SK-N-SH (cell line): ENCODE measurements at regions not wholly inside any gene's neighbourhood (a gene's known extent, or its start where the extent isn't known, plus 50 kb on each side); places are given as distances from the start of the nearest gene placed in this dataset.

Source experiments
- CTCF ChIA-PET: fragments of 300-600, 350-600 bp; formaldehyde crosslinking; extraction: SDS; loops from one replicate; lab custom pipeline; 2021; lab: Yijun Ruan, JAX
- POLR2A ChIA-PET: fragments of 350-600 bp; sonication (Branson Sonifier 250); formaldehyde crosslinking; extraction: SDS; loops from one replicate; lab custom pipeline; 2020; ENCODE audit warnings: antibody characterized with exemption, inconsistent platforms; lab: Yijun Ruan, JAX
- DNase-seq: peaks from one replicate; pipeline ENCODE4 v3.0.0; 2012
- H2AFZ ChIP-seq: fragments of 200-600 bp; sonication (generic); 2 replicates; pipeline ENCODE4 v1.8.1; 2016; ENCODE audit warnings: antibody characterized with exemption, mild to moderate bottlenecking, low read depth
- H3F3A ChIP-seq: fragments of 200-600 bp; sonication (generic); replicated peaks from 2 replicates; pipeline ENCODE3; 2016; ENCODE audit warnings: antibody characterized with exemption, mild to moderate bottlenecking; ENCODE audit not compliant: insufficient read depth
- H3K27ac ChIP-seq, 2 experiments: fragments of 200-500 bp in 1 of 2; fragments of 200-600 bp in 1 of 2; sonication (Bioruptor generic) in 1 of 2; sonication (generic), shearing (Covaris generic) in 1 of 2; 2 replicates each; pipeline versions ENCODE4 v1.5.1 to v1.6.1; 2014 to 2016; ENCODE audit warnings: low read depth in 2 of 2, inconsistent platforms in 1 of 2, low read length in 1 of 2, mild to moderate bottlenecking in 1 of 2, mixed read lengths in 1 of 2
- H3K27me3 ChIP-seq: fragments of 200-600 bp; sonication (generic), shearing (Covaris generic); 2 replicates; pipeline ENCODE4 v1.6.1; 2016; ENCODE audit warnings: mixed run types; ENCODE audit not compliant: insufficient read depth
- H3K36me3 ChIP-seq, 2 experiments: fragments of 200-500 bp in 1 of 2; fragments of 200-600 bp in 1 of 2; sonication (Bioruptor generic) in 1 of 2; sonication (generic) in 1 of 2; replicated peaks in 1 of 2; 2 replicates each; pipeline versions ENCODE3 to v1.5.1; 2014 to 2016; ENCODE audit warnings: low read length in 1 of 2, mild to moderate bottlenecking in 1 of 2; ENCODE audit not compliant: insufficient read depth in 2 of 2, control insufficient read depth in 1 of 2
- H3K4me1 ChIP-seq, 2 experiments: fragments of 200-500 bp in 1 of 2; fragments of 200-600 bp in 1 of 2; sonication (Bioruptor generic) in 1 of 2; sonication (generic), shearing (Covaris generic) in 1 of 2; 2 replicates each; pipeline versions ENCODE4 v1.5.1 to v1.6.1; 2014 to 2016; ENCODE audit warnings: low read depth in 1 of 2, low read length in 1 of 2, mixed run types in 1 of 2; ENCODE audit not compliant: insufficient read depth in 2 of 2, control insufficient read depth in 1 of 2
- H3K4me2 ChIP-seq: fragments of 200-600 bp; sonication (generic), shearing (Covaris generic); 2 replicates; pipeline ENCODE4 v1.6.1; 2017; ENCODE audit warnings: mixed run types
- H3K4me3 ChIP-seq, 2 experiments: fragments of 200-500 bp in 1 of 2; fragments of 200-600 bp in 1 of 2; sonication (Bioruptor generic) in 1 of 2; sonication (generic), shearing (Covaris generic) in 1 of 2; 2 replicates each; pipeline versions ENCODE4 v1.5.1 to v1.8.1; 2014 to 2016; ENCODE audit warnings: low read depth in 2 of 2, inconsistent platforms in 1 of 2, low read length in 1 of 2, mild to moderate bottlenecking in 1 of 2, mixed read lengths in 1 of 2, moderate library complexity in 1 of 2
- H3K79me2 ChIP-seq: fragments of 200-600 bp; sonication (generic); 2 replicates; pipeline ENCODE4 v1.8.1; 2017; ENCODE audit warnings: mild to moderate bottlenecking; ENCODE audit not compliant: insufficient read depth
- H3K9ac ChIP-seq: fragments of 200-600 bp; sonication (generic); 2 replicates; pipeline ENCODE4 v1.6.1; 2017; ENCODE audit warnings: mixed run types
- H3K9me2 ChIP-seq: fragments of 200-600 bp; sonication (generic); 2 replicates; pipeline ENCODE4 v1.6.1; 2017; ENCODE audit warnings: mixed run types
- H3K9me3 ChIP-seq: fragments of 200-600 bp; sonication (generic); 2 replicates; pipeline ENCODE4 v1.6.1; 2017; ENCODE audit warnings: mixed run types, mild to moderate bottlenecking, moderate library complexity
- H4K20me1 ChIP-seq: fragments of 200-600 bp; sonication (generic); 2 replicates; pipeline ENCODE4 v1.6.1; 2017; ENCODE audit warnings: mild to moderate bottlenecking, mixed run types; ENCODE audit not compliant: insufficient read depth
- ELF1 ChIP-seq: IDR thresholded peaks from 2 replicates; pipeline ENCODE4 v1.4.0; 2012
- EP300 ChIP-seq, 2 experiments: IDR thresholded peaks; 2 replicates each; pipeline versions ENCODE4 v1.4.0 to v1.6.1; 2012; ENCODE audit warnings: borderline replicate concordance in 1 of 2, low read depth in 1 of 2, low read length in 1 of 2
- EZH2phosphoT487 ChIP-seq: fragments of 200-600 bp; sonication (generic); IDR thresholded peaks from 2 replicates; pipeline ENCODE4 v1.6.1; 2017; ENCODE audit warnings: low read depth, mixed run types, mild to moderate bottlenecking, antibody characterized with exemption, moderate library complexity, borderline replicate concordance
- FOSL2 ChIP-seq: IDR thresholded peaks from 2 replicates; pipeline ENCODE4 v1.4.0; 2012; ENCODE audit warnings: low read depth, mild to moderate bottlenecking, moderate library complexity, borderline replicate concordance
- FOXJ3 ChIP-seq: sonication (generic); formaldehyde crosslinking; IDR thresholded peaks from 2 replicates; pipeline ENCODE4 v1.5.1; 2020; ENCODE audit warnings: mild to moderate bottlenecking, missing genetic modification reagents
- FOXM1 ChIP-seq: IDR thresholded peaks from 2 replicates; pipeline ENCODE4 v1.4.0; 2012; ENCODE audit warnings: low read depth, mild to moderate bottlenecking
- GATA2 ChIP-seq: sonication (generic); formaldehyde crosslinking; IDR thresholded peaks from 2 replicates; pipeline ENCODE4 v1.5.0; 2020; ENCODE audit warnings: mild to moderate bottlenecking, missing genetic modification reagents
- IRF3 ChIP-seq: fragments of 150-350 bp; IDR thresholded peaks from 2 replicates; pipeline ENCODE4 v1.6.1; 2016; ENCODE audit warnings: mild to moderate bottlenecking, low read depth, low read length
- JUND ChIP-seq: IDR thresholded peaks from 2 replicates; pipeline ENCODE4 v1.4.0; 2012
- MXI1 ChIP-seq: IDR thresholded peaks from 2 replicates; pipeline ENCODE4 v1.6.1; 2012; ENCODE audit warnings: mild to moderate bottlenecking, low read depth, low read length, improper control_type of control experiment
- POLR2AphosphoS5 ChIP-seq: IDR thresholded peaks from 2 replicates; pipeline ENCODE4 v1.6.1; 2012; ENCODE audit warnings: low read depth, low read length
- RCOR1 ChIP-seq: fragments of 150-350 bp; IDR thresholded peaks from 2 replicates; pipeline ENCODE4 v1.6.1; 2017; ENCODE audit warnings: antibody characterized with exemption, low read length
- RFX5 ChIP-seq: IDR thresholded peaks from 2 replicates; pipeline ENCODE4 v1.6.1; 2012; ENCODE audit warnings: mild to moderate bottlenecking, improper control_type of control experiment, low read length
- RXRA ChIP-seq: IDR thresholded peaks from 2 replicates; pipeline ENCODE4 v1.4.0; 2012; ENCODE audit warnings: low read depth, mild to moderate bottlenecking, borderline replicate concordance
- TCF12 ChIP-seq: IDR thresholded peaks from 2 replicates; pipeline ENCODE4 v1.4.0; 2012
- YY1 ChIP-seq: IDR thresholded peaks from 2 replicates; pipeline ENCODE4 v1.4.0; 2012; ENCODE audit warnings: low read depth, mild to moderate bottlenecking
- WGBS: methylation state at CpG from one replicate; pipeline ENCODE4 v1.1.6; 2017; ENCODE audit warnings: low lambda C conversion rate; 5-methylcytosine and 5-hydroxymethylcytosine counted together
- TF ChIP-seq, protein P1 (sequence below): IDR thresholded peaks from 2 replicates; pipeline ENCODE4 v1.6.1; 2012; ENCODE audit warnings: mild to moderate bottlenecking, low read depth, low read length, moderate library complexity
- TF ChIP-seq, protein P2 (sequence below): fragments of 200-600 bp; sonication (generic); IDR thresholded peaks from 2 replicates; pipeline ENCODE4 v1.6.1; 2017; ENCODE audit warnings: antibody characterized with exemption, mild to moderate bottlenecking, moderate library complexity
- TF ChIP-seq, protein P3 (sequence below): IDR thresholded peaks from 2 replicates; pipeline ENCODE4 v1.4.0; 2012; ENCODE audit warnings: low read depth, borderline replicate concordance

- H3F3A ChIP-seq = no peaks in the 10 kb centered on the region
- H3K4me3 ChIP-seq = no peak overlapping the region
- TF ChIP-seq ELF1 = no peak
- TF ChIP-seq EZH2phosphoT487 = no peak
- TF ChIP-seq EP300 (IDR thresholded peaks at IDR 0.05; ENCODE audit: borderline replicate concordance in 1 of 2, low read depth in 1 of 2, low read length in 1 of 2) = no peak
- TF ChIP-seq MXI1 = no peak
- no peak for TF ChIP-seq RXRA
- TF ChIP-seq FOSL2 = no peak
- TF ChIP-seq POLR2AphosphoS5 = no peak
- TF ChIP-seq, protein P1, sequence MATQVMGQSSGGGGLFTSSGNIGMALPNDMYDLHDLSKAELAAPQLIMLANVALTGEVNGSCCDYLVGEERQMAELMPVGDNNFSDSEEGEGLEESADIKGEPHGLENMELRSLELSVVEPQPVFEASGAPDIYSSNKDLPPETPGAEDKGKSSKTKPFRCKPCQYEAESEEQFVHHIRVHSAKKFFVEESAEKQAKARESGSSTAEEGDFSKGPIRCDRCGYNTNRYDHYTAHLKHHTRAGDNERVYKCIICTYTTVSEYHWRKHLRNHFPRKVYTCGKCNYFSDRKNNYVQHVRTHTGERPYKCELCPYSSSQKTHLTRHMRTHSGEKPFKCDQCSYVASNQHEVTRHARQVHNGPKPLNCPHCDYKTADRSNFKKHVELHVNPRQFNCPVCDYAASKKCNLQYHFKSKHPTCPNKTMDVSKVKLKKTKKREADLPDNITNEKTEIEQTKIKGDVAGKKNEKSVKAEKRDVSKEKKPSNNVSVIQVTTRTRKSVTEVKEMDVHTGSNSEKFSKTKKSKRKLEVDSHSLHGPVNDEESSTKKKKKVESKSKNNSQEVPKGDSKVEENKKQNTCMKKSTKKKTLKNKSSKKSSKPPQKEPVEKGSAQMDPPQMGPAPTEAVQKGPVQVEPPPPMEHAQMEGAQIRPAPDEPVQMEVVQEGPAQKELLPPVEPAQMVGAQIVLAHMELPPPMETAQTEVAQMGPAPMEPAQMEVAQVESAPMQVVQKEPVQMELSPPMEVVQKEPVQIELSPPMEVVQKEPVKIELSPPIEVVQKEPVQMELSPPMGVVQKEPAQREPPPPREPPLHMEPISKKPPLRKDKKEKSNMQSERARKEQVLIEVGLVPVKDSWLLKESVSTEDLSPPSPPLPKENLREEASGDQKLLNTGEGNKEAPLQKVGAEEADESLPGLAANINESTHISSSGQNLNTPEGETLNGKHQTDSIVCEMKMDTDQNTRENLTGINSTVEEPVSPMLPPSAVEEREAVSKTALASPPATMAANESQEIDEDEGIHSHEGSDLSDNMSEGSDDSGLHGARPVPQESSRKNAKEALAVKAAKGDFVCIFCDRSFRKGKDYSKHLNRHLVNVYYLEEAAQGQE = no peak
- TF ChIP-seq YY1 = no peak
- TF ChIP-seq FOXJ3 (CRISPR knock-in tag) = no peak
- no peak for TF ChIP-seq RFX5
- no peak for TF ChIP-seq JUND
- no peaks in the 10 kb centered on the region for H3K79me2 ChIP-seq
- H3K9ac ChIP-seq = no peak overlapping the region
- 35% methylated on average over 1 of the region's 1 CpG for WGBS
- ChIA-PET POLR2A (no interaction called here), CTCF (no interaction called here)
- H3K27me3 ChIP-seq = no peaks in the 10 kb centered on the region
- H3K9me3 ChIP-seq = no peaks in the 10 kb centered on the region
- no peaks in the 10 kb centered on the region for H3K36me3 ChIP-seq
- H3K4me1 ChIP-seq = no peaks in the 10 kb centered on the region; a peak in 1 of 4 replicates
- no peaks in the 10 kb centered on the region for H3K9me2 ChIP-seq
- no peak overlapping the region for H3K27ac ChIP-seq
- no peak overlapping the region for H2AFZ ChIP-seq
- H4K20me1 ChIP-seq = no peaks in the 10 kb centered on the region
- no peak overlapping the region for H3K4me2 ChIP-seq
- no peak for DNase-seq
These were observed 709.4 kb downstream of the ZNF385D start for GRCh38 chr3:21041621-21042020.

- TF ChIP-seq, protein P2, sequence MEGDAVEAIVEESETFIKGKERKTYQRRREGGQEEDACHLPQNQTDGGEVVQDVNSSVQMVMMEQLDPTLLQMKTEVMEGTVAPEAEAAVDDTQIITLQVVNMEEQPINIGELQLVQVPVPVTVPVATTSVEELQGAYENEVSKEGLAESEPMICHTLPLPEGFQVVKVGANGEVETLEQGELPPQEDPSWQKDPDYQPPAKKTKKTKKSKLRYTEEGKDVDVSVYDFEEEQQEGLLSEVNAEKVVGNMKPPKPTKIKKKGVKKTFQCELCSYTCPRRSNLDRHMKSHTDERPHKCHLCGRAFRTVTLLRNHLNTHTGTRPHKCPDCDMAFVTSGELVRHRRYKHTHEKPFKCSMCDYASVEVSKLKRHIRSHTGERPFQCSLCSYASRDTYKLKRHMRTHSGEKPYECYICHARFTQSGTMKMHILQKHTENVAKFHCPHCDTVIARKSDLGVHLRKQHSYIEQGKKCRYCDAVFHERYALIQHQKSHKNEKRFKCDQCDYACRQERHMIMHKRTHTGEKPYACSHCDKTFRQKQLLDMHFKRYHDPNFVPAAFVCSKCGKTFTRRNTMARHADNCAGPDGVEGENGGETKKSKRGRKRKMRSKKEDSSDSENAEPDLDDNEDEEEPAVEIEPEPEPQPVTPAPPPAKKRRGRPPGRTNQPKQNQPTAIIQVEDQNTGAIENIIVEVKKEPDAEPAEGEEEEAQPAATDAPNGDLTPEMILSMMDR = no peak
- no peak for TF ChIP-seq FOXM1
- no peak for TF ChIP-seq RXRA
- TF ChIP-seq, protein P3, sequence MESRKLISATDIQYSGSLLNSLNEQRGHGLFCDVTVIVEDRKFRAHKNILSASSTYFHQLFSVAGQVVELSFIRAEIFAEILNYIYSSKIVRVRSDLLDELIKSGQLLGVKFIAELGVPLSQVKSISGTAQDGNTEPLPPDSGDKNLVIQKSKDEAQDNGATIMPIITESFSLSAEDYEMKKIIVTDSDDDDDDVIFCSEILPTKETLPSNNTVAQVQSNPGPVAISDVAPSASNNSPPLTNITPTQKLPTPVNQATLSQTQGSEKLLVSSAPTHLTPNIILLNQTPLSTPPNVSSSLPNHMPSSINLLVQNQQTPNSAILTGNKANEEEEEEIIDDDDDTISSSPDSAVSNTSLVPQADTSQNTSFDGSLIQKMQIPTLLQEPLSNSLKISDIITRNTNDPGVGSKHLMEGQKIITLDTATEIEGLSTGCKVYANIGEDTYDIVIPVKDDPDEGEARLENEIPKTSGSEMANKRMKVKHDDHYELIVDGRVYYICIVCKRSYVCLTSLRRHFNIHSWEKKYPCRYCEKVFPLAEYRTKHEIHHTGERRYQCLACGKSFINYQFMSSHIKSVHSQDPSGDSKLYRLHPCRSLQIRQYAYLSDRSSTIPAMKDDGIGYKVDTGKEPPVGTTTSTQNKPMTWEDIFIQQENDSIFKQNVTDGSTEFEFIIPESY = no peak
- TF ChIP-seq POLR2AphosphoS5 = no peak
- no peak for TF ChIP-seq EZH2phosphoT487
- TF ChIP-seq RCOR1 = no peak
- no peak for TF ChIP-seq FOXJ3 (CRISPR knock-in tag)
- TF ChIP-seq EP300 (IDR thresholded peaks at IDR 0.05; ENCODE audit: borderline replicate concordance in 1 of 2, low read depth in 1 of 2, low read length in 1 of 2) = no peak
- TF ChIP-seq FOSL2 = no peak
- TF ChIP-seq GATA2 = no peak
- no peak for TF ChIP-seq JUND
- TF ChIP-seq IRF3 = no peak
- no peak for TF ChIP-seq TCF12
- H3K9me3 ChIP-seq = no peaks in the 10 kb centered on the region
- H3K4me3 ChIP-seq = no peak overlapping the region
- H3K4me2 ChIP-seq = no peak overlapping the region
- no peaks in the 10 kb centered on the region for H3K27me3 ChIP-seq
- DNase-seq = no peak
- H3F3A ChIP-seq = no peaks in the 10 kb centered on the region
- H4K20me1 ChIP-seq = no peaks in the 10 kb centered on the region
- no peaks in the 10 kb centered on the region; a peak in 1 of 4 replicates for H3K4me1 ChIP-seq
- no peaks in the 10 kb centered on the region for H3K36me3 ChIP-seq
- no peaks in the 10 kb centered on the region for H3K79me2 ChIP-seq
- no peak overlapping the region for H2AFZ ChIP-seq
- 74% methylated on average over 1 of the region's 1 CpG for WGBS
- POLR2A ChIA-PET = no interaction called here
- CTCF ChIA-PET = no interaction called here
- H3K9ac ChIP-seq = no peak overlapping the region
- H3K27ac ChIP-seq = no peak overlapping the region
- no peaks in the 10 kb centered on the region for H3K9me2 ChIP-seq
These were observed 714.1 kb downstream of the ZNF385D start for GRCh38 chr3:21036888-21037287.
